IPS-NIHi11 (cell line): ENCODE measurements at regions not wholly inside any gene's neighbourhood (a gene's known extent, or its start where the extent isn't known, plus 50 kb on each side); places are given as distances from the start of the nearest gene placed in this dataset.
A peak's percentile ranks its signal among the peaks of the same experiment; 100 is the strongest.

Source experiments
- DNase-seq: peaks from one replicate; pipeline ENCODE4 v3.0.0; 2012; ENCODE audit warnings: mixed read lengths, low spot score

DNA sequence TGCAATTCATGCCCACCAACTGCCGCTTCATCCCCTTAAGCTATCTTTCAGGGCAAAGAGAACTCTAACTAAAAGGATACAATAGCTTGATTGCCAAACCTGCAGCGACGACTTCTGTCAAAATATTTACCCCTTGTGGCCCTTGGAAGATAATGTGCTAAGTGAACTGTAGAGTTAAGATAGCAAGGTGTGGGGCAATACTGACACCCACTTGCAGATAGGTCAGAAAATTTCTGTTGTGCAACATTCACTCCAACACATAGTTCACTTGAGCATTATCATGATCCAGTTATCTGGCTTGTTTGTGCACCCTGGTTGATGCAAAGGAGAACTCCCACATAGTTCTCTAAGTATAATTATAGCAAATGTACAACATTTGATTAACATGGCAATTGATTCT, 55.6 kb downstream of the RHOXF2B start:
- DNase-seq, result no peak

DNA sequence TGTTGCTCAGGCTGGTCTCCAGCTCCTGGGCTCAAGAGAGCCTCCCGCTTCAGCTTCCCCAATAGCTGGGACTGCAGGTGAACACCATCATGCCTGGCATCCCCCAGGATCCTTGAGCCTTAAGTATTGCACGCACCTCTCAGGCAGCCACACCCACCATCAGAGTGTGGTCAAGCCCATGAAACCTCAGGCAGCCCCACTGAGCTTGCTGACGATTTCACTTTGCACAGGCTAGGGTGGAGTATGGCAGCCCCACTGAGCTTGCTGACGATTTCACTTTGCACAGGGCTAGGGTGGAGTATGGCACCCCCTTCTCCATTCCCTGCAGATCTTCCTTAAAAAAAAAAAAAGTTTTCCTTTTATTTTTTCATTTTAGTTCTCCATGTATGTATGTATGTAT, 57.2 kb downstream of the RHOXF2B start:
- DNase-seq, result no peak

DNA sequence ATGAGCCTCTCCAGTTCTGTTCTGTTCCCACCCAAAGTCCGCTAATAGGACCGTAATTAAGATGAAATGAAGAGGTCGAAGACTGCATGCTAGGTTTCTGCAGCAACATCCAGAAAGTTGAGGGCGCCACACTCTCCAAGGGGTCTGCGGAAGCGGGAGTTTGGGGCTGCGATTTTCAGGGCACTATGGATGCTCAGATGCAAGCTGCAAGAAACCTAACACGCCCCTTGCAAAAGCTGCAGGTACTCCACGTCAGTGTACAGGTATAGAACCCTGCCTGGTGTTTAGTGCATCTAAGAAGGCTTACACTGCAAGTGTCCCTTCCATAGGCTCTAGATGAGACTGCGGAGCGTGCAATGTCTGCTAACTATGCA, 61.4 kb downstream of the RHOXF2B start:
- no peak for DNase-seq

DNA sequence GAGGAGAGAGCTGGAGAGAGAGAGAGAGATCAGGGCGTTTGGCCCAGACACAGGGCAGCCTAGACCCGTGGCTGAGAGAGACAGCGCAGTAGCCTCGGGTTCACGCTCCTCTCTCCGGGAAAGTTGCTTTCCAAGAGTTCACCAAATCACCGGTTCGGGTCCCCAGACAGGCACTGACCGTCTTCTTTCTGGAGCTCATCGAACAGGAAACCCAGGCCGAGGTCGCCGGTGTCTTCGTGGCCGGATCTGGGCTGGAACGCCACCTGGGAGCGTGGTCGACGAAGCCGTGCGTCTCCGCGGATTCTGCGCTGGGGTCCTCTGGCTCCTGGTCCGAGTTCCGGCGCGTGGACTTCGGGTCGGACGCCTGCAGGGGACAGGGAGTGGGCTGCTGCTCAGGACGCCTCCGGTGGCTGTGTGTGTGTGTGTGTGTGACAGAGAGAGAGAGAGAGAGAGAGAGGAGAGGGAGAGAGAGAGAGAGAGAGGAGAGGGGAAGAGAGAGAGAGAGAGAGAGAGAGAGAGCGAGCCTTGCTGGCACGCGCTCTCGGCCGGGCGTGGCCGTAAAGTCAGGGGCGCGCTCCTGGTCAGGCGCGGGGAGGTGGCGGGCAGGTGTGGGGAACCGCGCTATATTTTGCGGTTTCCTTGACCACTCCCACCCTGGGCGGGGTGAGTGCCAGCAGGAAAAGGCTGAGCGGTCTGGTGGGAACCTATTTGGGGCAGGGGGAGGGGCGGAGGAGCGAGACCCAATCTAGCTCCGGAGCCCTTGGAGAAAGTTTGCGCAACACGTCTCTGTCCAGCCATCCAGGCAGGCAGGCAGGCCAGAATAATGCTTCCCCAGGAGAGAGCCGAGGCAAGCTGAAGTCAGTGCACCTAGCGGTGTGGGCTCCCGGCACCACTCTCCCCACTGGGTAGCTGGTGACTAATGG, 62.1 kb downstream of the RHOXF2B start:
- peak; percentile 33 for DNase-seq

DNA sequence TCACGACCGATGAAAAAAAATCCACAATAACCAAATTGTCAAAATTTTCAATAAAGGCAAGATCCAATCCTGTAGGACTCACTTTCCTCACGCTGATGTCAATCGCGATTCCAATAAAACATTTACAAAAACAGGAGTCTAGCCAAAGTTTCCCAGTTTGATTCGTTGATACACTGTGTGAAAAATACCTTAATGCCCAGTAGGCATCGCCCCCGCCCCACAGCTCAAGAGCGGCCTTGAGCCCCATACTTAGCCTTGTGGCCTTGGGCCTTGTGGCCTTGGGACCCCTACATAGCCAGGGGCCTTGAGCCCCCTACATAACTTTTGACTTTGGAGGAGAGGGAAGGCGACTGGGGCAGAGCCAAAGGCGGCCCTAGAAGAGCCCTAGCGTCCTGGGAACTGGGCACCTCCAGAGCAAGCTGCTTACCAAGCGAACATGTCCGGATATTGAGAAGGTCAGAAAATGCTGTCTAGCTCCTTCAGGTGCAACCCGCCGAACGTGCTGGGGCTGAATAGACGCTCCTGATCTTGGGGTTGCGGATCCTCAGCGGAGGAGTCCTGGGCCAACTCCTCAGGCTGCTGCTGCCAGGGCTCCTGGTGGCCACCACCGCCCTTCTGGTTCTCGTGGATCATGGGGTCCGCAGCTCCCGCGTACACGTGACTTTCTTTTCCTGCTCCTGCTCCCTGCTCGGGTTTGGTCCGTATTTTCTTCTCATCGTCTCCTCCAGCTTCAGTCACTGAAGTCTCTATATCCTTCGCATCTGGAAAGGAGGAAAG, 62.9 kb downstream of the RHOXF2B start:
- no peak for DNase-seq

DNA sequence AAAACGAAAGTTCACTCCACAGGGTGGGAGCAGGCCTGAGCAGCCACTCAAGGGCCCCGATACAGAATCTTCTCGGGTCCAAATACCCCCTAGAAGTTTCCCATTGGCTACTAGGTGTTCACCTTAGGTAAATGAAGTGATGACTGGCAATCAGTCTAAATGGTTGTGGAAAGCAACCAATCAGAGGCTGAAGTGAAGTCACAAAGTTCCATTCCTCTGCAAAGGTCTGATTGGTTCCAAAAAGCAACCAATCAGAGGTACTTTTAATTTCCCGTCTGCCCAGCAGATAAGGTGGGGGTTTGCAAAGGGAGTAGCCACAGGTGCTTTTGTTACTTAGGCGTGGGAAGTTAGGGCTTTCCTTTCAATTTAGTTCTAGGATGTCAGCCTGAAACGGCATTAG, 58.2 kb upstream of the NKAP start:
- peak; percentile 16 for DNase-seq

DNA sequence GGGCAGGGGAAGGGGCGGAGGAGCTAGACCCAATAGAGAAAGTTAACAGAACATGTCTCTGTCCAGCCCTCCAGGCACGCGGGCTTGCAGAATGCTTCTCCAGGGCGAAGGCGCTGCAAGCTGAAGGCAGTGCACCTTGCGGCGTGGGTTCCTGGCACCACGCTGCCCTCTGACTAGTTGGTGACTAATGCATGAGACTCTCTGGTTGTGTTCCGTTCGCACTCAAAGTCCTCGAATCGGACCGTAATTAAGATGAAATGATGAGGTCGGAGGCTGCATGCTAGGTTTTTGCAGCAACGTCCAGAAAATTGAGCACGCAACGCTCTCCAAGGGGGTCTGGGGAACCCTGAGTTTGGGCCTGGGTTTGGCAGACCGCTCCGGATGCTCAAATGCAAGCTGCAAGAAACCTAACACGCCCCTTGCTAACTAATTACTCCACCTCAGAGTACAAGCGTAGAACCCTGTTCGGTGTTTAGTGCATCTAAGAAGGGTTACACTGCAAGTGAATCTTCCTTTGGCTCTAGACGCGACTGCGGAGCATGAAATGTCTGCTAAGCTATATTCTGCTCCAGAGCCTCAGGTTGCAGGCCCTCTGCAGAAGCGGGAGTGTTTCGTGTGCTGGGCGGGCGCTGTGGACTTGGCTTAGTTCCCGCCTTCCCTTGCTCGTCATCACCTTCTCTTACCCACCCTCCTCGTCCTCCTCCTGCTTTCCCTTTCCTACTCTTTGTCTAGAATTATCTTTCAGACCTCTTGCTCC, 57.1 kb upstream of the NKAP start:
- DNase-seq, result peak; percentile 10

DNA sequence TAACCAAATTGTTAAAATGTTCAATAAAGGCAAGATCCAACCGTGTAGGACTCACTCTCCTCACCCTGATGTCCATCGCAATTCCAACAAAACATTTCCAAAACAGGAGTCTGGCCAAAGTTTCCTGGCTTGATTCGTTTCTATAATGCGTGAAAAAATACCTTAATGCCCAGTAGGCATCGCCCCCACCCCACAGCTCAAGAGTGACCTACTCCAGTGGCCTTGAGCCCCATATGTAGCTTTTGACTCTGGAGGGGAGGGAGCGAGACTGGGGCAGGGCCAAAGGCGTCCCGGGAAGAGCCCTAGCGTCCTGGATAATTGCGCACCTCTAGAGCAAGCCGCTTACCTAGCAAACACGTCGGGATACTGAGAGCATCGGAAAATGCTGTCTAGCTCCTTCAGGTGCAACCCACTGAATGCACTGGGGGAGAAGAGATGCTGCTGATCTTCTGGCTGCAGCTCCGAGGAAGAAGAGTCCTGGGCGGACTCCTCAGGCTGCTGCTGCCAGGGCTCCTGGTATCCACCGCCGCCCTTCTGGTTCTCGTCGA, 55.6 kb upstream of the NKAP start:
- DNase-seq, result peak; percentile 17

DNA sequence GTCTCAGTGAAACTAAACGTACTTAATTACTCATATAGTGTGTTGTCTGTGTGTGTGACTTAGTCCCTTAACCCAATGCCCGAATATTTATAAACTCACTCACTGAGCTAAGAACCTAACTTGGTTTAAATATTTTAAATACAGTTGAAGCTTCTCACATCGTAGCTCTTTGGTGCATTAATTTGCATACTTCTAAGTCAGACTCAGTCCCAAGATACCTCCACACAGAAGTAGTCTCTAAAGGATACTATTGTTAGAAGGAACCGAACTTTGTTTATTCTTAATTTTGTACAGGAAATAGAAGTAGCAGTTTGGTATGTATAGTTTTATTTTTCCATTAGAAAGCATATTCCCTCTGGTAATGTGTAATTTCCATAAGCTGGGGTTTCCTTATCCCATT, 54.0 kb upstream of the NKAP start:
- no peak for DNase-seq

DNA sequence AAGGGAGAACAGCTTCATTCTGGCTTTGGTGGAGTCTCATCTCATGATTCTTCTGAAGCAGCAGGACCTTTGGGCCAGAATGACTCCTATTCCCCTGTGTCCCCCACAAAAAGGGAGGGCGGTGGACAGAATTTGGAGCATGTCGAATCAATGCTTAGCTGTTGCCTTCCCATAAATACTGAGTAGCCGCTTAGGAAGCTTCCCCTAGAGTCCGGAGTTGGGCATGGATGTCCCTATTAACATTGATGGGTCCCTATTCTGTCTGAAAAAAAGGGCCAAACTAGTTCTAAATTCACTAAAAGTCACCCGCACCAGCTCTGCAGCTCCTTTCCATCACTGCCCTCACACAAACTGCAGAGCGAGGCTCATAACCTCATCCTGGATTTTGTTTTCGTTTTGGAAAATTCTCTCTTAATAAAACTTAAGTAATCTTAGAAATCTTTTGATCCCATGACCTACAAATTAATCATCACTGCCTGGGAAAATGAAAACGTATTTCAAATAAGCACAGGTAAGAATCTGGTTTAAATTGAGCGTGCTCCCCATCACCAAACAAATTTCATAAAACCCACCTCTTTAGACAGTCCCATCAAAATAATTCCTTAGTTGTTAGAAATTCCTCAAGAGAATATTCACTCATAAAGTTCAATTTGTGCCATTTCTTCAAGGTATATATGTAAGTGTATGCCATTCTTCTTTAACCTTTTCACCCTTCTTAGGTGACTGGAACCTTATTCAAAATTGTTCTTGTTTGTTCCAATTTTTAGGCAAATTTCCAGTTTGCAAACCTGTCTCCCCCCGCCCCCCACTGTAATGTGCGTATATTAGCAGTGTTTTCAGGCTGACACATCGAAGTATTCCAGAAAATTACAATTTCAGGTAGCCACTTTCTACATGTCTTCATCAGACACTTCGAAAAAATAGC, 53.3 kb upstream of the NKAP start:
- DNase-seq, result no peak

DNA sequence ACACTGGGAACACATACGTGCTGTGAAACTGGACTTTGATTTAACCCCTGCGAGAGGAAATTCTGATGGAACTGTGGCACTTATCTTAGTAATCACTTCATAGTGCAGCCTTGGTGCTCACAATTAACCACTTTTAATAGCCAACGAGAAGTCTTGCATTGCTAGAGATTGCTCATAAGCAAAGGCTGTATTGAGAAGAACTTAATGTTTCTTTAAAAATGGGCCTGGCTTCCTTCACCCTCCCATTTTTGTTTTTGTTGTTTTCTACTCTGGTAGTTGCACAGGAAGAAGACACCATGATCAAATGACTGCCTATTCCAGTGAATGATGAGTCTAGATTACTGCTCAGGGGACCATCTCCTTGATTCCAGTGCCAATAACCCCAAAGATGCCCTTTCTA, 52.5 kb upstream of the NKAP start:
- no peak for DNase-seq
